GM12872 (cell line): ENCODE measurements at regions not wholly inside any gene's neighbourhood (a gene's known extent, or its start where the extent isn't known, plus 50 kb on each side); places are given as distances from the start of the nearest gene placed in this dataset.

Experiments
- TF ChIP-seq, protein P1 (sequence below): IDR thresholded peaks from 3 replicates; pipeline ENCODE4 v1.5.1; 2011; ENCODE audit warnings: low read depth, mild to moderate bottlenecking, low read length, moderate library complexity; ENCODE audit not compliant: insufficient read depth

DNA sequence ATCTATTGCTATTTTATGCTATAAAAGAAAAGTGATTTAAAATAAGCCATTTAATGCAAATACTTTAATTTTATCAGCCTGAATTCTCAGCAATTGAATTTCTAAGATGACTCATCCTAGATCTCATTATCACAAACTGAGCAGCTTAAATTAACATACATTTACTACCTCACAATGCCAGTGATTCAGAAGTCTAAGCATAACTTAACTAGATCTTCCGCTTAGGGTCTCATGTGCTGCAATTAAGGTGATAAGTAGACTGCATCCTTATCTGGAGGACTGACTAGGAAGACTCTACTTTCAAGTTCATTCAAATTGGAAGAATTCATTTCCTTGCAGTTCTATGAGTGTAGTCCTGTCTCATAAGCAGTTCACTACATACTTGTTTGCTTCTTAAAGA is 286.6 kb downstream of the COL11A1 start:
- TF ChIP-seq, protein P1, sequence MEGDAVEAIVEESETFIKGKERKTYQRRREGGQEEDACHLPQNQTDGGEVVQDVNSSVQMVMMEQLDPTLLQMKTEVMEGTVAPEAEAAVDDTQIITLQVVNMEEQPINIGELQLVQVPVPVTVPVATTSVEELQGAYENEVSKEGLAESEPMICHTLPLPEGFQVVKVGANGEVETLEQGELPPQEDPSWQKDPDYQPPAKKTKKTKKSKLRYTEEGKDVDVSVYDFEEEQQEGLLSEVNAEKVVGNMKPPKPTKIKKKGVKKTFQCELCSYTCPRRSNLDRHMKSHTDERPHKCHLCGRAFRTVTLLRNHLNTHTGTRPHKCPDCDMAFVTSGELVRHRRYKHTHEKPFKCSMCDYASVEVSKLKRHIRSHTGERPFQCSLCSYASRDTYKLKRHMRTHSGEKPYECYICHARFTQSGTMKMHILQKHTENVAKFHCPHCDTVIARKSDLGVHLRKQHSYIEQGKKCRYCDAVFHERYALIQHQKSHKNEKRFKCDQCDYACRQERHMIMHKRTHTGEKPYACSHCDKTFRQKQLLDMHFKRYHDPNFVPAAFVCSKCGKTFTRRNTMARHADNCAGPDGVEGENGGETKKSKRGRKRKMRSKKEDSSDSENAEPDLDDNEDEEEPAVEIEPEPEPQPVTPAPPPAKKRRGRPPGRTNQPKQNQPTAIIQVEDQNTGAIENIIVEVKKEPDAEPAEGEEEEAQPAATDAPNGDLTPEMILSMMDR, result no peak

DNA sequence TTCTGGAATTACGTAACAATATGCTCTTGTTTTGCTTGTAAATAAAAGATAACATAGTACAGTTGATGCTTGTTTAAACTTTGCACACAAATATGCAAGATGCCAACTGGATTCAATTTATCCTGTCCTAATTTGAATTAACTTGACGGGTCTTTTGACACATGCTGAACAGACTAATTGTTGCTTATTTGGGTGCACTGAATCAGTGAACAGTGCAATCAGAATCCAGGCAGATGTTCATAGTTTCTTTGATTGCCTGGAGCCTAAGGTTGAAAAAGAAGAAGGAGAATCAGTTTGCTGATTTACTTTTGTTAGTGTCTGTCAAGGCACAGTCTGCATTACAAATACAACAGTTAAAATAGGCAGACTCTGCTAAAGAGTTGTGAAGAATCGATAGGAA is 307.9 kb downstream of the COL11A1 start:
- TF ChIP-seq, protein P1, result no peak

DNA sequence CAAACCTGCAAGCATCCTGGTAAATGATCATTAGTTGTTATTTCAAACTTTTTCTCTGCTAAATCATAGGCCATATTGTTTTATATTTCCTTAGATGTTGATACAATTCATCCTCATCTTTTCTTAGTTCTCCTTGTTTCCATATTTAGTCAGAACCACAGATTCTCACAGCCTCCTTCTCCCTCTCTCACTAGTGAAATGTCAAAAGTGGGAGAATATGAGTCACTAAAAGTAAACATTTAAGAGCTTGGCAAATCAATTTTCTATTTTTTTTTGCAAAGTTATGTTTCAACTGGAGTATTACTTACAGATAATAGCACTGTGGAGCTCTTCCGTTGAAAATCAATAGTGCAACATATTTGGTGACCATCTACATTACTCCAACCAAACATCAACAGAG is 308.8 kb downstream of the COL11A1 start:
- TF ChIP-seq, protein P1, result no peak

DNA sequence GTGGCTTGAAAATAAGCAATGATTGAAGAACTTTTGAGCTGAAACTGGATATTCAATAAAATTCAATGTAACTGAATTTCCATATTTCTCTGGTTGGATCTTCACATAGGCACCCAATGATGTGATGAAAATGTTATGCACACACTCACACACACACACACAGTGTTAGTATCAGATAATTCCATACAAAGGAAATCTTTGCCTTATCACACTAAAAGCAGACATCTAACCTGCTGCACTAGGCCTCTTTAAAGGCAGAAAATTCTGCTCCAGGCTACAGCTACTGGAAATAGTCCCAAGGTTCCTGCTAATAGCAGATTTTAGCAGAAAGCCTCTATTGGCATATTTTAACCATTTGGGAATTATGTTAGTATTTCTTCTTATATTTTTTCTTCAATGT is 309.6 kb downstream of the COL11A1 start:
- TF ChIP-seq, protein P1, result no peak

DNA sequence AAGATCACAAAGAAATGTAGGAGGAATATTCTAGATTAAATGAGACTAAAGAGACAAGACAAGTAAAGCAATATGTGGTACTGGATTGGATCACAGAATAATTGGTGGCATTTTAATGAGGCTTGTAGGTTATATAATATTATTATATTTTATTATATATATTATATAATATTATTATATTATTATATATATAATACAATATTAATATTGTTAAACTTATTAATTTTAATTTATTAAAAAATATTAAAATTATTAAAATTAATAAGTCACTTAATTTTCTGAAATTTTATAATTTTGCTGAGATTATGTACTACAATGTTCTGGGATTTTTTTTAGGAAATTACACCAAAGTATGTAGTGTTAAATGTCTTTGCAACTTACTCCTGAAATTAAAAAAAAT is 311.9 kb downstream of the COL11A1 start:
- TF ChIP-seq, protein P1, result no peak

DNA sequence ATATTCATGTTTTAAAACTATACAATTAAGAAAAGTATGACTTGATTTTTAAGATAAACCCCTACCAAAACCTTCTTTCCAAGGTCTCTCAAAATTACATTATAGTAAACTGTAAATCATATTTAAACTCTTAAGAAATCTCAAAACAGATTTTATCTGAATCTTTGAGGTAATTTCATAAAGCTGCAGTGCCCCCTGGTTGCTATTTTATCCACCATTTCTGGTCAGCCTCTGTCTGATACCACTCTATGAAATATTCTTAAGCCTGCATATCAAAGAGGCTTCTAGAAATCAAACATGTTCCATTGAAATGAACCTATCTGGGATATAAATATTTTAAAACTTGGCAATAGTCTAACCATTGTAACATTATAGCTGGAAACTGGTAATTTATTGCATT is 317.3 kb downstream of the COL11A1 start:
- TF ChIP-seq, protein P1, result no peak

DNA sequence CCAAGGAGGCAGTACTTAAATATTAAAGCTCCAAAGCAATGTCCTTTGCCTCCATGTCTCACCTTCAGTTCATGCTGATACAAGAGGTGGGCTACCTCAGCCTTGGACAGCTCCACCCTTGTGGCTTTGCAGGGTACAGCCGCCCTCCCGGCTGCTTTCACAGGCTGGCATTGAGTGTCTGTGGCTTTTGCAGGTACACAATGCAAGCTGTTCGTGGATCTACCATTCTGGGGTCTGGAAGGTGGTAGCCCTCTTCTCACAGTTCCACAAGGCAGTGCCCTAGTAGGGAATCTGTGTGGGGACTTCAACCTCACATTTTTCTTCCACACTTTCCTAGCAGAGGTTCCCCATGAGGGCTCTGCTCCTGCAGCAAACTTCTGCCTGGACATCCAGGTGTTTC is 324.8 kb downstream of the COL11A1 start:
- TF ChIP-seq, protein P1, result no peak

DNA sequence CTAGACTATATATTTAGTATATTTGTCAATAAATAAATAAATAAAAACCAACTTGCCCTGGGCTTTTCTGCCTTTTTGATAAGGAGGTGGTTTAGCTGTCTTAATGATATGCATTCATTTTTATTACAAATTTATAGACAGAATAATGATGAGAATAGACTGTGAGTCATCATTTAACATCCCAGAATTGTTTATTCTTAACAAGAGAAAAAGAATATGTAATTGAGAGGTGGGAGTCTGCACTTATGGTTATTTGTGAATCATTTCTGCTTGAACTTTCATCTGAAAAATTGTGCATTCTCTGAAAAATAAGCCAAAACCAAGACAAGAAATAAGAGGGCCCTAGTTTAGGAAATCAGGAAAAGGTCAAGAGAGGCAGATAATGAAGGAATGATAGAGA is 326.2 kb downstream of the COL11A1 start:
- TF ChIP-seq, protein P1, result no peak
